SK-N-SH (cell line): ENCODE measurements at regions not wholly inside any gene's neighbourhood (a gene's known extent, or its start where the extent isn't known, plus 50 kb on each side); places are given as distances from the start of the nearest gene placed in this dataset.

Experiments used
- CTCF ChIA-PET: fragments of 300-600, 350-600 bp; formaldehyde crosslinking; extraction: SDS; loops from one replicate; lab custom pipeline; 2021; lab: Yijun Ruan, JAX
- POLR2A ChIA-PET: fragments of 350-600 bp; sonication (Branson Sonifier 250); formaldehyde crosslinking; extraction: SDS; loops from one replicate; lab custom pipeline; 2020; ENCODE audit warnings: antibody characterized with exemption, inconsistent platforms; lab: Yijun Ruan, JAX
- DNase-seq: peaks from one replicate; pipeline ENCODE4 v3.0.0; 2012
- H2AFZ ChIP-seq: fragments of 200-600 bp; sonication (generic); 2 replicates; pipeline ENCODE4 v1.8.1; 2016; ENCODE audit warnings: antibody characterized with exemption, mild to moderate bottlenecking, low read depth
- H3F3A ChIP-seq: fragments of 200-600 bp; sonication (generic); replicated peaks from 2 replicates; pipeline ENCODE3; 2016; ENCODE audit warnings: antibody characterized with exemption, mild to moderate bottlenecking; ENCODE audit not compliant: insufficient read depth
- H3K27ac ChIP-seq, 2 experiments: fragments of 200-500 bp in 1 of 2; fragments of 200-600 bp in 1 of 2; sonication (Bioruptor generic) in 1 of 2; sonication (generic), shearing (Covaris generic) in 1 of 2; 2 replicates each; pipeline versions ENCODE4 v1.5.1 to v1.6.1; 2014 to 2016; ENCODE audit warnings: low read depth in 2 of 2, inconsistent platforms in 1 of 2, low read length in 1 of 2, mild to moderate bottlenecking in 1 of 2, mixed read lengths in 1 of 2
- H3K27me3 ChIP-seq: fragments of 200-600 bp; sonication (generic), shearing (Covaris generic); 2 replicates; pipeline ENCODE4 v1.6.1; 2016; ENCODE audit warnings: mixed run types; ENCODE audit not compliant: insufficient read depth
- H3K36me3 ChIP-seq, 2 experiments: fragments of 200-500 bp in 1 of 2; fragments of 200-600 bp in 1 of 2; sonication (Bioruptor generic) in 1 of 2; sonication (generic) in 1 of 2; replicated peaks in 1 of 2; 2 replicates each; pipeline versions ENCODE3 to v1.5.1; 2014 to 2016; ENCODE audit warnings: low read length in 1 of 2, mild to moderate bottlenecking in 1 of 2; ENCODE audit not compliant: insufficient read depth in 2 of 2, control insufficient read depth in 1 of 2
- H3K4me1 ChIP-seq, 2 experiments: fragments of 200-500 bp in 1 of 2; fragments of 200-600 bp in 1 of 2; sonication (Bioruptor generic) in 1 of 2; sonication (generic), shearing (Covaris generic) in 1 of 2; 2 replicates each; pipeline versions ENCODE4 v1.5.1 to v1.6.1; 2014 to 2016; ENCODE audit warnings: low read depth in 1 of 2, low read length in 1 of 2, mixed run types in 1 of 2; ENCODE audit not compliant: insufficient read depth in 2 of 2, control insufficient read depth in 1 of 2
- H3K4me2 ChIP-seq: fragments of 200-600 bp; sonication (generic), shearing (Covaris generic); 2 replicates; pipeline ENCODE4 v1.6.1; 2017; ENCODE audit warnings: mixed run types
- H3K4me3 ChIP-seq, 2 experiments: fragments of 200-500 bp in 1 of 2; fragments of 200-600 bp in 1 of 2; sonication (Bioruptor generic) in 1 of 2; sonication (generic), shearing (Covaris generic) in 1 of 2; 2 replicates each; pipeline versions ENCODE4 v1.5.1 to v1.8.1; 2014 to 2016; ENCODE audit warnings: low read depth in 2 of 2, inconsistent platforms in 1 of 2, low read length in 1 of 2, mild to moderate bottlenecking in 1 of 2, mixed read lengths in 1 of 2, moderate library complexity in 1 of 2
- H3K79me2 ChIP-seq: fragments of 200-600 bp; sonication (generic); 2 replicates; pipeline ENCODE4 v1.8.1; 2017; ENCODE audit warnings: mild to moderate bottlenecking; ENCODE audit not compliant: insufficient read depth
- H3K9ac ChIP-seq: fragments of 200-600 bp; sonication (generic); 2 replicates; pipeline ENCODE4 v1.6.1; 2017; ENCODE audit warnings: mixed run types
- H3K9me2 ChIP-seq: fragments of 200-600 bp; sonication (generic); 2 replicates; pipeline ENCODE4 v1.6.1; 2017; ENCODE audit warnings: mixed run types
- H3K9me3 ChIP-seq: fragments of 200-600 bp; sonication (generic); 2 replicates; pipeline ENCODE4 v1.6.1; 2017; ENCODE audit warnings: mixed run types, mild to moderate bottlenecking, moderate library complexity
- H4K20me1 ChIP-seq: fragments of 200-600 bp; sonication (generic); 2 replicates; pipeline ENCODE4 v1.6.1; 2017; ENCODE audit warnings: mild to moderate bottlenecking, mixed run types; ENCODE audit not compliant: insufficient read depth
- CHD2 ChIP-seq: fragments of 150-350 bp; IDR thresholded peaks from 2 replicates; pipeline ENCODE4 v1.6.1; 2018; ENCODE audit warnings: low read length; ENCODE audit not compliant: partially characterized antibody
- ELF1 ChIP-seq: IDR thresholded peaks from 2 replicates; pipeline ENCODE4 v1.4.0; 2012
- EP300 ChIP-seq, 2 experiments: IDR thresholded peaks; 2 replicates each; pipeline versions ENCODE4 v1.4.0 to v1.6.1; 2012; ENCODE audit warnings: borderline replicate concordance in 1 of 2, low read depth in 1 of 2, low read length in 1 of 2
- FOXJ3 ChIP-seq: sonication (generic); formaldehyde crosslinking; IDR thresholded peaks from 2 replicates; pipeline ENCODE4 v1.5.1; 2020; ENCODE audit warnings: mild to moderate bottlenecking, missing genetic modification reagents
- FOXM1 ChIP-seq: IDR thresholded peaks from 2 replicates; pipeline ENCODE4 v1.4.0; 2012; ENCODE audit warnings: low read depth, mild to moderate bottlenecking
- GABPA ChIP-seq: IDR thresholded peaks from 2 replicates; pipeline ENCODE4 v1.4.0; 2012; ENCODE audit warnings: low read depth, mild to moderate bottlenecking
- IRF3 ChIP-seq: fragments of 150-350 bp; IDR thresholded peaks from 2 replicates; pipeline ENCODE4 v1.6.1; 2016; ENCODE audit warnings: mild to moderate bottlenecking, low read depth, low read length
- MAX ChIP-seq: IDR thresholded peaks from 2 replicates; pipeline ENCODE4 v1.4.0; 2012; ENCODE audit warnings: low read depth
- NFIC ChIP-seq: IDR thresholded peaks from 2 replicates; pipeline ENCODE4 v1.4.0; 2012; ENCODE audit warnings: borderline replicate concordance
- NRF1 ChIP-seq: IDR thresholded peaks from 2 replicates; pipeline ENCODE4 v1.6.1; 2012; ENCODE audit warnings: low read depth, mild to moderate bottlenecking, low read length
- PBX3 ChIP-seq: IDR thresholded peaks from 2 replicates; pipeline ENCODE4; 2012
- POLR2AphosphoS5 ChIP-seq: IDR thresholded peaks from 2 replicates; pipeline ENCODE4 v1.6.1; 2012; ENCODE audit warnings: low read depth, low read length
- RAD21 ChIP-seq: IDR thresholded peaks from 2 replicates; pipeline ENCODE4 v1.6.1; 2012; ENCODE audit warnings: mild to moderate bottlenecking, low read length
- RCOR1 ChIP-seq: fragments of 150-350 bp; IDR thresholded peaks from 2 replicates; pipeline ENCODE4 v1.6.1; 2017; ENCODE audit warnings: antibody characterized with exemption, low read length
- RFX5 ChIP-seq: IDR thresholded peaks from 2 replicates; pipeline ENCODE4 v1.6.1; 2012; ENCODE audit warnings: mild to moderate bottlenecking, improper control_type of control experiment, low read length
- RXRA ChIP-seq: IDR thresholded peaks from 2 replicates; pipeline ENCODE4 v1.4.0; 2012; ENCODE audit warnings: low read depth, mild to moderate bottlenecking, borderline replicate concordance
- SIN3A ChIP-seq: IDR thresholded peaks from 2 replicates; pipeline ENCODE4 v1.6.1; 2012; ENCODE audit warnings: low read depth, mild to moderate bottlenecking, low read length, moderate library complexity, borderline replicate concordance
- SMC3 ChIP-seq: IDR thresholded peaks from 2 replicates; pipeline ENCODE4 v1.6.1; 2012; ENCODE audit warnings: low read depth, low read length, improper control_type of control experiment
- TAF1 ChIP-seq: IDR thresholded peaks from 2 replicates; pipeline ENCODE4 v1.6.1; 2012; ENCODE audit warnings: low read depth, mild to moderate bottlenecking, low read length, moderate library complexity, borderline replicate concordance
- TEAD4 ChIP-seq: IDR thresholded peaks from 2 replicates; pipeline ENCODE4 v1.4.0; 2012; ENCODE audit warnings: mild to moderate bottlenecking, borderline replicate concordance; ENCODE audit not compliant: insufficient read depth
- USF1 ChIP-seq: IDR thresholded peaks from 2 replicates; pipeline ENCODE4 v1.4.0; 2012; ENCODE audit warnings: low read depth, borderline replicate concordance
- YY1 ChIP-seq: IDR thresholded peaks from 2 replicates; pipeline ENCODE4 v1.4.0; 2012; ENCODE audit warnings: low read depth, mild to moderate bottlenecking
- ZBTB33 ChIP-seq: IDR thresholded peaks from 2 replicates; pipeline ENCODE4 v1.4.0; 2012; ENCODE audit warnings: low read depth, borderline replicate concordance
- WGBS: methylation state at CpG from one replicate; pipeline ENCODE4 v1.1.6; 2017; ENCODE audit warnings: low lambda C conversion rate; 5-methylcytosine and 5-hydroxymethylcytosine counted together

- Histone ChIP-seq H3K4me3 (no peak overlapping the region), H3K4me1 (no peaks in the 10 kb centered on the region), H3K79me2 (no peaks in the 10 kb centered on the region), H2AFZ (no peak overlapping the region), H3K36me3 (no peaks in the 10 kb centered on the region), H3K27me3 (no peaks in the 10 kb centered on the region; the same call in 1 of the 2 replicates), H3K9me3 (no peaks in the 10 kb centered on the region), H3K27ac (no peak overlapping the region), H3K9me2 (no peaks in the 10 kb centered on the region), H4K20me1 (no peaks in the 10 kb centered on the region), H3K4me2 (no peak overlapping the region), H3K9ac (no peak overlapping the region), H3F3A (no peaks in the 10 kb centered on the region)
- CTCF ChIA-PET, result no interaction called here
- no peak for TF ChIP-seq YY1
- TF ChIP-seq TEAD4, result no peak
- TF ChIP-seq IRF3, result no peak
- no peak for TF ChIP-seq NFIC
- TF ChIP-seq NRF1, result no peak
- no peak for TF ChIP-seq RXRA
- TF ChIP-seq FOXM1, result no peak
- no peak for TF ChIP-seq GABPA
- no peak for TF ChIP-seq USF1
- no peak for DNase-seq
- POLR2A ChIA-PET, result no interaction called here
- 3% methylated on average over 4 of the region's 4 CpGs for WGBS
Observed at GRCh38 chrX:42248226-42248625, 324.9 kb upstream of the CASK start.

- H3K4me3 ChIP-seq, result peak overlapping the region; percentile 6 to 35; a peak in 3 of 4 replicates
- H3K9ac ChIP-seq, result no peak overlapping the region
- H4K20me1 ChIP-seq, result no peaks in the 10 kb centered on the region
- H3K79me2 ChIP-seq, result no peaks in the 10 kb centered on the region
- H3K9me2 ChIP-seq, result no peaks in the 10 kb centered on the region
- no peak overlapping the region for H3K27ac ChIP-seq
- H2AFZ ChIP-seq, result no peak overlapping the region
- H3K27me3 ChIP-seq, result no peaks in the 10 kb centered on the region; the same call in 1 of the 2 replicates
- ChIA-PET POLR2A (no interaction called here), CTCF (no interaction called here)
- H3K9me3 ChIP-seq, result no peaks in the 10 kb centered on the region
- no peaks in the 10 kb centered on the region for H3F3A ChIP-seq
- TF ChIP-seq PBX3 (no peak), RFX5 (no peak), CHD2 (no peak), FOXM1 (no peak), ELF1 (no peak), RCOR1 (no peak), TAF1 (no peak), SIN3A (no peak), SMC3 (no peak), EP300 (IDR thresholded peaks at IDR 0.05; ENCODE audit: borderline replicate concordance in 1 of 2, low read depth in 1 of 2, low read length in 1 of 2) (no peak), RAD21 (no peak), FOXJ3 (no peak), POLR2AphosphoS5 (no peak), TEAD4 (no peak), ZBTB33 (no peak), MAX (no peak), GABPA (no peak)
- H3K4me2 ChIP-seq, result peak overlapping the region; percentile 52
- no peaks in the 10 kb centered on the region for H3K36me3 ChIP-seq
- 42% methylated on average over 6 of the region's 6 CpGs for WGBS
- H3K4me1 ChIP-seq, result no peaks in the 10 kb centered on the region
- no peak for DNase-seq
Observed at GRCh38 chrX:42247241-42247640, 323.9 kb upstream of the CASK start.
